Tibial nerve (tissue), 4 donors: ENCODE measurements at regions not wholly inside any gene's neighbourhood (a gene's known extent, or its start where the extent isn't known, plus 50 kb on each side); places are given as distances from the start of the nearest gene placed in this dataset.
"Not testable (repeated sequence)": the region's sequence is repeated elsewhere in the genome, so short reads cannot be mapped to it uniquely, and the experiment has no call there.

Experiments used
- DNase-seq, 2 donors: peaks; one replicate each; pipeline ENCODE4 v3.0.0-alpha.2; 2019; ENCODE audit warnings: low spot score in 2 of 2
- H3K27ac ChIP-seq, 4 donors: fragments of 200-600 bp; sonication (generic) in 3 of 4; one replicate each; pipeline ENCODE4 v1.5.1; 2017 to 2019; ENCODE audit warnings: mild to moderate bottlenecking in 1 of 4
- H3K27me3 ChIP-seq, 2 donors: fragments of 200-600 bp; sonication (generic) in 1 of 2; one replicate each; pipeline versions ENCODE4 v1.5.1 to v1.6.0; 2017 to 2019
- H3K36me3 ChIP-seq, 3 donors: fragments of 200-600 bp; sonication (generic); one replicate each; pipeline ENCODE4 v1.5.1; 2018 to 2019
- H3K4me1 ChIP-seq, 4 donors: fragments of 200-600 bp; sonication (generic) in 3 of 4; one replicate each; pipeline ENCODE4 v1.5.1; 2017 to 2019
- H3K4me3 ChIP-seq, 4 donors: fragments of 200-600 bp; sonication (generic) in 3 of 4; one replicate each; pipeline ENCODE4 v1.5.1; 2017 to 2019; ENCODE audit warnings: mild to moderate bottlenecking in 1 of 4, moderate library complexity in 1 of 4
- H3K9me3 ChIP-seq, 4 donors: fragments of 200-600 bp; sonication (generic) in 3 of 4; one replicate each; pipeline ENCODE4 v1.5.1; 2017 to 2019
- EP300 ChIP-seq, 2 donors: sonication (generic); formaldehyde crosslinking; IDR thresholded peaks; one replicate each; pipeline ENCODE4 v1.6.1; 2017; ENCODE audit warnings: antibody characterized with exemption in 2 of 2, mild to moderate bottlenecking in 1 of 2
- POLR2A ChIP-seq, 2 donors: fragments of 450-650 bp; IDR thresholded peaks; one replicate each; pipeline ENCODE4 v1.6.1; 2017; ENCODE audit warnings: antibody characterized with exemption in 2 of 2, mild to moderate bottlenecking in 2 of 2, moderate library complexity in 2 of 2
- WGBS, 2 donors: methylation state at CpG; one replicate each; pipeline ENCODE4 v1.1.5; 2018; 5-methylcytosine and 5-hydroxymethylcytosine counted together
- TF ChIP-seq, protein P1 (sequence below), 5 experiments: fragments of 200-600 bp in 3 of 5; fragments of 450-650 bp in 2 of 5; sonication (generic) in 3 of 5; IDR thresholded peaks; one replicate each; pipeline ENCODE4 v1.5.1; 2016 to 2019; ENCODE audit warnings: antibody characterized with exemption in 5 of 5, mild to moderate bottlenecking in 3 of 5, moderate library complexity in 2 of 5

- Histone ChIP-seq H3K9me3 (peaks cover 0 to 19% (median 2%) of the 10 kb centered on the region in 4 donors), H3K27ac (no peak overlapping the region), H3K4me1 (no peaks in the 10 kb centered on the region), H3K27me3 (no peaks in the 10 kb centered on the region), H3K4me3 (no peak overlapping the region), H3K36me3 (no peaks in the 10 kb centered on the region)
- TF ChIP-seq, protein P1, sequence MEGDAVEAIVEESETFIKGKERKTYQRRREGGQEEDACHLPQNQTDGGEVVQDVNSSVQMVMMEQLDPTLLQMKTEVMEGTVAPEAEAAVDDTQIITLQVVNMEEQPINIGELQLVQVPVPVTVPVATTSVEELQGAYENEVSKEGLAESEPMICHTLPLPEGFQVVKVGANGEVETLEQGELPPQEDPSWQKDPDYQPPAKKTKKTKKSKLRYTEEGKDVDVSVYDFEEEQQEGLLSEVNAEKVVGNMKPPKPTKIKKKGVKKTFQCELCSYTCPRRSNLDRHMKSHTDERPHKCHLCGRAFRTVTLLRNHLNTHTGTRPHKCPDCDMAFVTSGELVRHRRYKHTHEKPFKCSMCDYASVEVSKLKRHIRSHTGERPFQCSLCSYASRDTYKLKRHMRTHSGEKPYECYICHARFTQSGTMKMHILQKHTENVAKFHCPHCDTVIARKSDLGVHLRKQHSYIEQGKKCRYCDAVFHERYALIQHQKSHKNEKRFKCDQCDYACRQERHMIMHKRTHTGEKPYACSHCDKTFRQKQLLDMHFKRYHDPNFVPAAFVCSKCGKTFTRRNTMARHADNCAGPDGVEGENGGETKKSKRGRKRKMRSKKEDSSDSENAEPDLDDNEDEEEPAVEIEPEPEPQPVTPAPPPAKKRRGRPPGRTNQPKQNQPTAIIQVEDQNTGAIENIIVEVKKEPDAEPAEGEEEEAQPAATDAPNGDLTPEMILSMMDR (IDR thresholded peaks at IDR 0.05) = no peak
- no peak for TF ChIP-seq EP300 (IDR thresholded peaks at IDR 0.05)
- TF ChIP-seq POLR2A (IDR thresholded peaks at IDR 0.05) = no peak
- DNase-seq = no peak
- 0% methylated on average over 1 of the region's 1 CpG for WGBS, 2 donors
These were observed 147.0 kb upstream of the OR4E1 start for GRCh38 chr14:21820631-21821030.

DNA sequence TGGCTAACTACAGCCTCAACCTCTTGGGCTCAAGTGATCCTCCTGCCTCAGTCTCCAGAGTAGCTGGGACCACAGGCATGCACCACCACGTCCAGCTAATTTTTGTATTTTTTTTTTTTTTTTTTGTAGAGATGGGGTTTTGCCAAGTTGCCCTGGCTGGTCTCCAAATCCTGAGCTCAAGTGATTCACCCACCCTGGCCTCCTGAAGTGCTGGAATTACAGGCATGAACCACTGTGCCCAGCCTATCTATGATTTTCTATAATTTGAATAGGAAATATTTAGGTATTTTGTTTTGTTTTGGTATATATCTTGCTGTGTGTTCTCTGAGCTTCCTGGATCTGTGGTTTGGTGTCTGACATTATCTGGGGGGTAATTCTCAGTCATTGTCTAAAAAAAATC lies 146.3 kb upstream of the OR4E1 start:
- not testable (repeated sequence) for H3K27ac ChIP-seq, H3K4me1 ChIP-seq, H3K4me3 ChIP-seq, H3K36me3 ChIP-seq, DNase-seq, H3K27me3 ChIP-seq
- WGBS, 2 donors = 6 to 21% methylated on average over 1 of the region's 1 CpG
- peaks cover 0 to 19% (median 4%) of the 10 kb centered on the region in 4 donors for H3K9me3 ChIP-seq

GRCh38 chr14:21817010-21817409 lies 143.4 kb upstream of the OR4E1 start:
- not testable (repeated sequence) for H3K4me1 ChIP-seq, H3K36me3 ChIP-seq, H3K27me3 ChIP-seq, H3K27ac ChIP-seq, H3K4me3 ChIP-seq, DNase-seq
- H3K9me3 ChIP-seq = peaks cover 0 to 19% (median 4%) of the 10 kb centered on the region in 4 donors
- WGBS, 2 donors = 91 to 94% methylated on average over 3 of the region's 3 CpGs

DNA sequence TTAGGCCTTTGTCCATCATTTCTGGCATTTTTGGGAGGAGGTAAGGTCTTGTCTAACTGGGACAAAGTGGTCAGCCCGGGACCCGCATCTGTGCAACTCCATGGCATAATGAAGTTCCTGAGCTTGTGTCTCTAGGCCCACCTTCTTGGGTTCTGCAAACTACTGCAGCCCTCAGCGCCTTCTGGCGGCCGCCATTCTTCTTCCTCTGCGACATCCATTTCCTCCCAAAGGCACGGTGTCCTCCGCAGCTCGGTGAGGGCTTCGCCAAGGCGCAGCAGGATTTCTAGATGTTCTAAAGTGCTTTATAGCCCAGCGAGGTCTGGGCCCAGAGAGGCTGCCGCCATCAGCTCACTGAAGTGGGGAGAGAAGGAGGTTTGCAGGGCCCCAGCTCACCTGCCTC lies 134.4 kb upstream of the OR4E1 start:
- Histone ChIP-seq H3K4me1 (no peaks in the 10 kb centered on the region), H3K36me3 (no peaks in the 10 kb centered on the region), H3K9me3 (no peaks in the 10 kb centered on the region), H3K4me3 (no peak overlapping the region), H3K27me3 (no peaks in the 10 kb centered on the region), H3K27ac (no peak overlapping the region)
- TF ChIP-seq EP300 (IDR thresholded peaks at IDR 0.05) (no peak), POLR2A (IDR thresholded peaks at IDR 0.05) (no peak)
- TF ChIP-seq, protein P1 (IDR thresholded peaks at IDR 0.05) = no peak
- WGBS, 2 donors = 88 to 91% methylated on average over 13 of the region's 13 CpGs
- DNase-seq = no peak

DNA sequence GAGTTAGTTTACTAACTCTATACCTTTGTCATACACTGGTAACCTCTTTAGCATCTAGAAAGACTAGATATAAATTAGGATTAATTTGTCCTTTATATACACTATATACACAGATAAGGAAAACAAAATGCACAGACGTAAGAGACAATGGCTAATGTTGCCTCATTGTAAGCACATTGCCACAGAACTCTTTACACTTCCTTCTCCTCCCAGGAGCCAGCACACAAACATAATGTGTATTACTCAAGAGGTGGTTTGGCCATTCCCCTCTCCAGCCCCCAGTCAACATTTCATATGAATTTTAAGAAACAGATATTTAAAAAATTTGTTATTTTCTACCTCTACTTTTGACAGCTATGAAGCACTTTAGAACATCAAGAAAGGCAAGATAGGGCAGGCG lies 131.4 kb upstream of the OR4E1 start:
- 84 to 90% methylated on average over 2 of the region's 2 CpGs for WGBS, 2 donors
- Histone ChIP-seq H3K4me1 (peaks cover 0 to 4% (median 0%) of the 10 kb centered on the region in 4 donors), H3K4me3 (no peak overlapping the region), H3K9me3 (no peaks in the 10 kb centered on the region), H3K27ac (no peak overlapping the region), H3K36me3 (no peaks in the 10 kb centered on the region), H3K27me3 (no peaks in the 10 kb centered on the region)
- no peak for TF ChIP-seq EP300 (IDR thresholded peaks at IDR 0.05)
- TF ChIP-seq POLR2A (IDR thresholded peaks at IDR 0.05) = no peak
- TF ChIP-seq, protein P1 (IDR thresholded peaks at IDR 0.05) = no peak
- no peak for DNase-seq

GRCh38 chr14:21802441-21802840 lies 128.8 kb upstream of the OR4E1 start:
- no peak for DNase-seq
- no peak for TF ChIP-seq POLR2A (IDR thresholded peaks at IDR 0.05)
- no peak for TF ChIP-seq EP300 (IDR thresholded peaks at IDR 0.05)
- WGBS, 2 donors = 43% methylated on average over 1 of the region's 1 CpG
- Histone ChIP-seq H3K4me3 (no peak overlapping the region), H3K36me3 (no peaks in the 10 kb centered on the region), H3K27me3 (no peaks in the 10 kb centered on the region), H3K27ac (no peak overlapping the region), H3K4me1 (peaks cover 0 to 4% (median 0%) of the 10 kb centered on the region in 4 donors), H3K9me3 (no peaks in the 10 kb centered on the region)

DNA sequence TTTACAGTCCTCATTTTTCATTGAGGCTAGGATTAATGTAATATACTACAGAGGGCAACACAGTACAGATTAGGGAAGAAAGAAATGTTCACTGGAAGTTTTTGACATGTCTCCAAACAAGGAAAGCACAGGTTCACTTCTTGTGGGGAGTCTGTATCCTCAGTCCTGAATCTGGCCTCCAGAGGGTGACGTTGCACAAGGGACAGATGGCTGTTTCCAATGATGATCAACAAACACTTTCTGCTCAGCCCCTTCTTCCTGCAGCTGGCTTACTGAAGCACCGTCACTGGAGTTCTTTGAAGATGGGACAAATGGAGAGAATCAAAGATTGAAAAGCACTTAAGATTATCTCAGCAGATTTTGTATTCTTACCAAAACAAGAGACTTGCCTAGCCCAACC lies 123.3 kb upstream of the OR4E1 start:
- H3K4me3 ChIP-seq = no peak overlapping the region
- no peaks in the 10 kb centered on the region for H3K4me1 ChIP-seq
- no peak for DNase-seq
- H3K36me3 ChIP-seq = no peaks in the 10 kb centered on the region
- H3K9me3 ChIP-seq = no peaks in the 10 kb centered on the region
- H3K27ac ChIP-seq = no peak overlapping the region
- TF ChIP-seq POLR2A (IDR thresholded peaks at IDR 0.05) (no peak), EP300 (IDR thresholded peaks at IDR 0.05) (no peak)
- TF ChIP-seq, protein P1 (IDR thresholded peaks at IDR 0.05) = no peak
- 61 to 75% methylated on average over 2 of the region's 2 CpGs for WGBS, 2 donors
- H3K27me3 ChIP-seq = no peaks in the 10 kb centered on the region
